ENCODE measurements at regions not wholly inside any gene's neighbourhood (a gene's known extent, or its start where the extent isn't known, plus 50 kb on each side); places are given as distances from the start of the nearest gene placed in this dataset.

- no peak for DNase-seq (ENCODE audit: low read depth)
These were observed 445.5 kb upstream of the SGCG start for GRCh38 chr13:22735011-22735995.

- no peak for DNase-seq (ENCODE audit: low read depth)
These were observed 444.6 kb upstream of the SGCG start for GRCh38 chr13:22736084-22736767.

GRCh38 chr13:22736768-22737092 lies 444.0 kb upstream of the SGCG start:
- DNase-seq (ENCODE audit: low read depth) = no peak

- no peak for DNase-seq (ENCODE audit: low read depth)
These were observed 442.4 kb upstream of the SGCG start for GRCh38 chr13:22738357-22738756.

GRCh38 chr13:22740264-22740663 lies 440.5 kb upstream of the SGCG start:
- no peak for DNase-seq (ENCODE audit: low read depth)

GRCh38 chr13:22744688-22745452 lies 435.9 kb upstream of the SGCG start:
- peak; percentile 41 for DNase-seq (ENCODE audit: low read depth)

- DNase-seq (ENCODE audit: low read depth) = no peak
These were observed 431.8 kb upstream of the SGCG start for GRCh38 chr13:22748866-22749577.

GRCh38 chr13:22749626-22750025 lies 431.2 kb upstream of the SGCG start:
- no peak for DNase-seq (ENCODE audit: low read depth)

- DNase-seq (ENCODE audit: low read depth) = no peak
These were observed 423.2 kb upstream of the SGCG start for GRCh38 chr13:22757530-22758120.

- DNase-seq (ENCODE audit: low read depth) = no peak
These were observed 422.5 kb upstream of the SGCG start for GRCh38 chr13:22758245-22758644.

GRCh38 chr13:22761709-22762108 lies 419.1 kb upstream of the SGCG start:
- no peak for DNase-seq (ENCODE audit: low read depth)

GRCh38 chr13:22765547-22765946 lies 415.2 kb upstream of the SGCG start:
- DNase-seq (ENCODE audit: low read depth) = no peak

GRCh38 chr13:22770891-22771290 lies 409.9 kb upstream of the SGCG start:
- DNase-seq (ENCODE audit: low read depth) = no peak

GRCh38 chr13:22773465-22773864 lies 407.3 kb upstream of the SGCG start:
- DNase-seq (ENCODE audit: low read depth) = no peak

GRCh38 chr13:22776394-22777186 lies 404.2 kb upstream of the SGCG start:
- no peak for DNase-seq (ENCODE audit: low read depth)

- DNase-seq (ENCODE audit: low read depth) = no peak
These were observed 403.6 kb upstream of the SGCG start for GRCh38 chr13:22777207-22777606.

GRCh38 chr13:22789027-22789593 lies 391.7 kb upstream of the SGCG start:
- DNase-seq (ENCODE audit: low read depth) = no peak

- no peak for DNase-seq (ENCODE audit: low read depth)
These were observed 390.9 kb upstream of the SGCG start for GRCh38 chr13:22789916-22790315.

GRCh38 chr13:22793598-22794134 lies 387.1 kb upstream of the SGCG start:
- DNase-seq (ENCODE audit: low read depth) = peak; percentile 28
